C1 segment of cervical spinal cord (tissue), 14 donors: ENCODE measurements at regions not wholly inside any gene's neighbourhood (a gene's known extent, or its start where the extent isn't known, plus 50 kb on each side); places are given as distances from the start of the nearest gene placed in this dataset.
"Not testable (repeated sequence)": the region's sequence is repeated elsewhere in the genome, so short reads cannot be mapped to it uniquely, and the experiment has no call there.

Experiments
- DNase-seq, 14 donors: peaks; one replicate each; lab custom pipeline; 2025; lab: John Stamatoyannopoulos, UW

DNA sequence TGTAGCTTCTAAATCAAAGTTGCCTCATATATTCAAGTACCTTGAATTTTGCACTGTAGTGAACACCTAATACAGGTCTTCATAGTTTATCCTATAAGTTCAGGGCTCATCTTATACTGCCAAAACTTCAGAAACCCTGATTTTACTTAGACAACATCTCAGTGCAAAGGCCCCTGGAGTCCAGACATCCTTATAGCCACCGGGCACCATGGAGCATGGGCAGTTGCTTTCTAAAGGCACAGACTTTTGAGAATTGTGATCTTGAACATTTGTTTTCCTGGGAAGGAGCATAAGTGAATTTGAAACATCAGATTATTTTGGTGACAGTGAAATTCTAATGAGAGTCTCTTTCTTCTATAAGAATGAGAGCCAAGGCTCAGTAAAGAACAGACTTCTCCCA is 292.3 kb downstream of the CYRIA start:
- DNase-seq: no peak

DNA sequence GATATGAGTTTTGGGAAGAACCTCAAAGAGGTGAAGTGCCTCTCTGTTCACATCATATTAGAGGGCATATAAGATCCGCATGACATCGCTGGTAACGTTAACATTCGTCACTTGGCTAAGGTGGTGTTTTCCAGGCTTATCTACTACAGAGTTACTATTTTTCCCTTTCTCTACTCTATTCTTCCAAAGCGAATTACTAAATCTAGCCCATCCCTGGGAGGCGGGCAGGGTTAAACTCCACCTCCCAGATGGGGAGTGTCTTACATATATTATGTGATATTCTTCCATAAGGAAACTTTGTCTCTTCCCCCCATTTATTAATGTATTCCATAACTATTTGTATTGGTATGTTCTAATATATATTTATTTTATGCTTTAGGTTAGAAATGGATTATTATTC is 293.9 kb downstream of the CYRIA start:
- DNase-seq: no peak

DNA sequence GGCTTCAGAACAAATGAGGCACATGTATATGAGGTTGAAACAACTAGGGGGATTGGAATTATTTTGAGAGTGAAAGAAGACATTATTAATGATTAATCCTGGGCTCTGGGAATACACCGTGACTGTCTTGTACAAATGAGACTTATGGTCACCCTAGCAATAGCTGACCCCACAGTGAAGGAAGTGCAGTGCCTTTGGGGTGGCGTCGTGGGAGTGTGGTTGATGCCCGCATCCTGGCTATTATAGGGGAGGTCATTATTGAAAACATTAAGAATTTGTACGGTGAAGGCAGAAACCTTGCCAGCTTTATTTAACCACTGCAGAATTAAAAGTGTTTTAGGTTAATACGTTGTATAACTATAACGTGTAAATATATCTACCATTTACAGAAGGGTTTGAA is 296.7 kb downstream of the CYRIA start:
- no peak for DNase-seq

DNA sequence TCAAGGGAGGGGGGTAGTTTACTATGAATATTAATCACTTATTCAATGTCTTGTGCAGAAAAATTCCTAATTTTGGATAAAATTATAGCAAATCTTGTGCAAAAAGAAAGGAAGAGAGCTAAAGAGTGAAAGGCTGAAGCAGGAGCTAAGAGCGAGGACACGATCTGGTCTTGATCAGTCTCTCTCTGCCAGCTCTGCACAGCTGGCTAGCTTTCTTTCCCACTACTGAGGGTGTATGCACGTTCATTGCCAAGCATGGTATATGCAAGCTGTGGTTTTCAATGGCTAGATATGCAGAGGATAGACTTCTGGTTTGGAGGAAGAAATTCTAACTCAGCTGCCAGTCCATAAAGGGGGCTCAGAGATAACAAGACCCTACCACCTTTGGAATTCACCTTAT is 297.3 kb downstream of the CYRIA start:
- DNase-seq: no peak

DNA sequence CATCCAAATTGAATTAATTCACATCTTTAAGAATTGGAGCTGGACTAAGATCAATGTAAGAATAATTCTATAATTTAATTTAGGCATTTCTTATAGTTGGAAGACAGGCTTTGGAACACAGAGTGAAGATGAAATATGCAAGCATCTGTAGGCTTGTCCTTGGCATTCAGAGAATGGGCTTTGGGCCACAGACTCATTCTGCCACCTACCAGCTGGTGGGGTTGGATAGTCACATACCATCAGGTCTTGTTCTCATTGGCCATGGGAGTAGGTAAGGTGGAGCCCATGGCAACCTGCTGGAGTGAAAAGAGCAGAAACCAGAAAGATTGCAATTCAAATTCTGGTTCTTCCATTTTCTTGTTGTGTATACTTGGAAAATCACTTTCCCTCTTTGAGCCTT is 300.3 kb downstream of the CYRIA start:
- no peak for DNase-seq

DNA sequence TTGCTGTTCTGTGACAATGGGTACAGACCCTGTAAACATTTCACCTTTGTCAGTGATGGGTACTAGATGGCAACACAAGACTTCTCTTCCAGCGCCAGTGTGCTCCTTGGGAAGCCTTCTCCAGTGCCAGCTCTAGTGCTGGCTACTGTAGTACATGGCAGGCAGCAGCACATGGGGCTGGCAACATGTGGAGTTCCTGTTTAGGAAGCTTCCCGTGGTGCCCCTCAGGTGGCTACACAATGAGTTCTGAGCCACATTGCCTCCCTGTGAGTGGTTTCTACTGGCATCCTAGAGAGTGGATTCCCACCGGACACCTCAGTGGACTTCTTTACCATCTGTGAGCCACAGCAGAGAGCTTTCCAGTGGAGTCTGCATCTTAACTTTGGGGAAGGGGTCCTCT is 302.1 kb downstream of the CYRIA start:
- DNase-seq: no peak

DNA sequence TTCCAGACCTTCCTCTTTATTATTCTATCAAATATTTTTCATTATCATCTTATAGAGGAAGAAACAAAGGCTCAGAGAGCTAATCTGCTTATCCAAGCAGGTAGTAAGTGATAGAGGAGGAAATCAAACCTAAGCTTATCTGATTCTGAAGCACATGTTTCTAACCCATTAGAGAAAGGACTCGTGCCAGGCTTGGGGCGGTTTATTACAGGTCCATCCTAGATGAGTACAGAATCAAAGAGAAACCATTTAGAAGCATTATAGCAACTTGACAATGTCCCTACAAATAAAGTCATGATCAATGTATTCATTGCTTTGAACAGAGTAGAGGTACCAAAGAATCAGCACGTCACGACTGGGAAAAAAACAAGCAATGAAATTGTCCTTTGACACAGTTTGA is 303.0 kb downstream of the CYRIA start:
- DNase-seq: no peak

DNA sequence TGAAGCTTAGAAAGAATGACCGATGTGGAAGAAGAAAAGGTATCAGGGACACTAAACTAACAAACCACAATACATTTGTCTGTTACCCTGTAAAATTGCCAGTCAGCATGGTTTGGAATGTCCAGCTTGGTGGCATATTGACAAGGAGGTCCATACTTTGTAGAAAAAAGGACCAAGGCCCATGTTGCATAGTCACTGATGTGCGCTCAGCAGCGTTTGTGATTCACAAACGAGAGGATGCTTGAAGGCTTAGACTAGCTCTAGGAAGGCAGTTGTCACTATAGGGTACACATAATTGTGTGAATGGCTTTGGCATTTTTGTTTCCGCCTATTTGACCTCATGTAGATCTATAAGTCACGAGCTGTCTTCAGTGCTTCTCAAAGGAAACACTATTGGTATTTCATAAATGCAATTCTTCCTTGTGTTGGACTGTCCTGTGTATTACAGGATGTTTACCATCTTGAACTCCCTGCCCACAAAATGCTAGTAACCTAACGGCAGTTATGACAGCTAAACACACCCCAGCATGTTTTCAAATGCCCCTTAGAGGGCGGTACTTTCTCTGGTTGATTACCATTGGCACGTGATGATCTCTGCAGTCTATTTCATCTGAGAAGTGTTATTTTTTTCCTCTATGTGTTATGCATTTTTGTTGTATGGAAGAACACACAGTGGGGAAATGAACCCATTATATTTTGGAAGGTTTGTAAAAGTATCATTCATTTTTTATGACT is 304.2 kb downstream of the CYRIA start:
- DNase-seq: no peak

DNA sequence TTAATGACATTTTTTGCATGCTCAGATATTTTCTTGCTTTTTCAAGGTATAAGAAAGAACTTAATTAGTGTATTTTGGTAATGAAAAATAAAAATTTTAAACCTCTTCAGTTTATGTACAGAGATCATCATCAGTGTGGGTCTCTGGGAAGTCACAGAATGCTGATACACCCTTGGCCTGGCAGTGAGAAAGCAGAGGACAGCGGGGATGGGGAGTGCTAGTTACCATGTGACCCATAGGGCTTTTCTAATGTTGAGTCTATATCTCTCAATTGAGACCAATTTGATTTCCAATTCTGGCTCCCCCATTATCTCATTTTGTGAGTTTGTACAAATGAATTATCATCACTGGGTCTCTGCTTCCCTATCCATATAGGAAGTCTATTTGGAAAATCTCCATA is 305.7 kb downstream of the CYRIA start:
- no peak for DNase-seq

DNA sequence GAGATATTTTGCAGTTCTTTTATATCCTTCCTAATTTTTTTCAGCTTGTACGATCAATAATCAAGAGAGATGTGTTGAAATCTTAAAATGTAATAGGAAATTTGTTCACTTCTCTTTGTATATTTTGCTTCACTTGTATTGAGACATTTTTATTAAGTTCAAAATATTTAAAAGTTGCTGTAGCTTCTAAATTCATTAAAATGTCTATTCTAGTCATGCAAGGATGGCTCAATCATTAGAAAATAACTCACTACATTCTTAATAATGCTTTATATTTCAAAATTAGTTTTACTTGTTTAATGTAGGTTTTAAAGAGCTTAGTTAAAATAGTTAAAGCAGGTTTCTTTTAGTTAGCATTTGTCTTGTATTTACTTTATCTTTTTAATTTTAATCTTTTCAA is 308.4 kb downstream of the CYRIA start:
- DNase-seq: no peak

DNA sequence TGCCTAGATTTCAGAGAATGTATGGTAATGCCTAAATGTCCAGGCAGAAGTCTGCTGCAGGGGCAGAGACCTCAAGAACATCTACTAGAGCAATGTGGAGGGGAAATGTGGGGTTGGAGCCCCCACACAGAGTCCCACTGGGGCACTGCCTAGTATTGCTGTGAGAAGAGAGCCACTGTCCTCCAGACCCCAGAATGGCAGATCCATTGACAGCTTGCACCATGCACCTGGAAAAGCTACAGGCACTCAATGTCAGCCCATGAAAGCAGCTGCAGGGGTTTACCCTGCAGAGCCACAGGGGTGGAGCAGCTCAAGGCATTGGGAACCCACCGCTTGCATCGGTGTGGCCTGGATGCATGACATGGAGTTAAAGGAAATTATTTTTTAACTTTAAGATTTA is 314.1 kb downstream of the CYRIA start:
- no peak for DNase-seq

DNA sequence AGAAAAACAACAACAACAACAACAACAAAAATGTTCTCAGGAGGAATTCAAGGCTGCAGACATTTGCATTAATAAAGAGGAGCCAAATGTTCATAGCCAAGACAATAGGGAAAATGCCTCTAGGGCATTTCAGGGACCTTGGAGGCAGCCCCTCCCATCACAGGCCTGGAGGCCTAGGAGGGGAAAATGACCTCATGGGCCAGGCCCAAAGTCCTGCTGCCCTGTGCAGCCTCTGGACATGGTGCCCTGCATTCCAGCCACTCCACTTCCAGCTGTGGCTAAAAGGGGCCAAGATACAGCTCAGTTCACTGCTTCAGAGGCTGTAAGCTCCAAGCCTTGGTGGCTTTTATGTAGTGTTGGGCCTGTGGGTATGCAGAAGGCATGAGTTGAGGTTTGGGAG is 314.5 kb downstream of the CYRIA start:
- no peak for DNase-seq

DNA sequence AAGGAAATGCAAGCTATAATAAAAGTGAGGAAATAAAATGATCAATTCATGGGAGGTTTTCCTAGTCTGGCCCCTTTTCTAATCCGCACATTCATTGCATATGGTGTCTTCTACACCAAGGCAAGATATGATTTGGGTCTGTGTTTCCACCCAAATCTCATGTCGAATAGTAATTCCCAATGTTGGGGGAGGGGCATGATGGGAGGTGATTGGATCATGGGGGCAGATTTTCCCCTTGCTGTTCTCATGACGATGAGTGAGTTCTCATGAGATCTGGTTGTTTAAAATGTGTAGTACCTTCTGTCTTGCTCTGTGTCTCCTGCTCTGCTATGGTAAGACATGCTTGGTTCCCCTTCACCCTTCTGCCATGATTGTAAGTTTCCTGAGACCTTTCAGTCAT is 315.4 kb downstream of the CYRIA start:
- no peak for DNase-seq

DNA sequence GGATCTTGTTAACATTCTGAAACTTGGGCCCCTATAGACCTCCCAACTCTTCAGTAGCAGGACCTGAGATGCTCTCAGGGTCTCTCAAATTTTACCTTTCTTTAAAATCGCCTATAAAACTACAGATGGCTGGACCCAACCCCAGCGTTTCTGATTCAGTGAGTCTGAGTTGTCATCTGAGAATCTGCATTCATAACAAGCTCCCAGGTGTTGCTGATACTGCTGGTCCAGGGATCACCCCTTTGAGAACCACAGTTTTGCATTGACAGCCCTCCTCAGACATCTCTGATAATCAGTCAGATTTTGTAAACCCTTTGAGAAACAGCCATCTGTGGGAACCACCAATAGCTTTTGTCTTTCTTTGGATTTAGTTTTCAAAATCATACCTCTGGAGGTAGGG is 315.8 kb downstream of the CYRIA start:
- DNase-seq: no peak

DNA sequence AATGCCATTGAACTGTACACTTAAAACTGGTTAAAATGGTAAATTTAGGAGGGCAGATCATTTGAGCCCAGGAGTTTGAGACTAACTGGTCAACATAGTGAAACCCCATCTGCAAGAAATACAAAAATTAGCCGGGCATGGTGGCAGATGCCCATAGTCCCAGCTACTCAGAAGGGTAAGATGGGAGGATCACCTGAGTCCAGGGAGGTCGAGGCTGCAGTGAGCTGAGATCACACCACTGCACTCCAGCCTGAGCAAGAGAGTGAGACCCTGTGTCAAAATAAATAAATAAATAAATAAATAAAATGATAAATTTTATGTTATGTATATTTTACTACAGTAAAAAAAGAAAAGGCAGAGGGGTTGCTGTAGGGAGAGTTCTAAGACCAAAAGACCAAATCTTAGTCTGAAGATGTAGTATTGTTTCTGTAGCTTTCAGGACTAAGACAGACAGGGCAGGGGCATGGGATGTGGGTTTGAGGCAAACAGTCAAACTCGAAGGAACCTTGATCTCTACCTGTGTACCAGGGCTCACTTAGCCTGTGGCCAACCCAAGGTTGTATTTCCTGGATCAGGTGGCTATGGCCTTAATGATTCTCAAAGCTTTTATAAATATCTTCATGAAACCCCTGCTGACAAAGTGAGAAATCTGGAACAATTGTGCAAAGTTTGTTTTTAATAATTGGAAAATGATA is 316.7 kb downstream of the CYRIA start:
- DNase-seq: no peak

DNA sequence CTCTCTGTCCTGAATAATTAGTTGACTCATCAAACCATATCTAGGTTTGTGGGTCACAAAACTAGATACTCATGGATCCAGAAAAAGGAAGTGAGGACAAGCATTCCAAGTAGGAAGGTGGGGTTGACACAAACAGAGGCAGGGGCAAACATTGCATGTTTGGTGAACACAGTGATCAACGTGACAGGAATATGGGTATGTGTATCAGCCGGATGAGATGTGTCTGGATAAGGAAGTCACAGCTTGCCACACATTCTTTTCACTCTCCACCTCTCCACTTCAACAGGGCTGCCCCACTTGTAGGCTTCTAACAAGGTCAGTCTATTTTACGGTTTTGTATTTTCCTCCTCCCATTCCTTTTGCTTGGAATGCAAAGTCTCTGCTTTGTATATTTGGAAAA is 319.0 kb downstream of the CYRIA start:
- DNase-seq: no peak

DNA sequence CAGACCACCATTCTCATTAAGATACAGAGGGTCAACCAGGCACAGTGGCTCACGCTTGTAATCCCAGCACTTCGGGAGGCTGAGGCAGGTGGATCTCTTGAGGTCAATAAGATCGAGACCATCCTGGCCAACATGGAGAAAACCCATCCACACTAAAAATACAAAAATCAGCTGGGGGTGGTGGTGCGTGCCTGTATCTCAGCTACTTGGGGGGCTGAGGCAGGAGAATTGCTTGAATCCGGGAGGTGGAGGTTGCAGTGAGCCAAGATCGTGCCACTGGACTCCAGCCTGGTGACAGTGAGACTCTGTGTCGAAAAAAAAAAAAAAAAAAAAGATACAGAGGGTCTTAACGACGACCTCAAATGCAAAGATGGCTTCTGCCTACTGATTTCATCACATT is 320.4 kb downstream of the CYRIA start:
- DNase-seq: not testable (repeated sequence)

DNA sequence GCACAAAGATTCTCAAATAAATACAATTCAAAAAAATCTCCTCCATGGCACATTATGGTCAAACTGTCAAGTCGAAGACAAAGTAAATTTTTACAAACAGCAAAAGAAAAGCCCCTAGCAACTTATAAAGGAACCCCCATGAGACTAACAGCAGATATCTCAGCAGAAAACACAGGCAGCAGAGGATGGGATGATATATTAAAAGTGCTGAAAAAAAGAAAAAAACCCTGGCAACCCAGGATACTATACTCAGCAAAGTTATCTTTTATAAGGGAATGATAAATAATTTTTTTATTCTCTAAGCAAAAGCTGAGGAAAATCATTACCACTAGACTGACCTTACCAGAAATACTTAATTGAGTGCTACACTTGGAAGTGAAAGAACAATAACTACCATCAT is 326.4 kb downstream of the CYRIA start:
- DNase-seq: no peak

DNA sequence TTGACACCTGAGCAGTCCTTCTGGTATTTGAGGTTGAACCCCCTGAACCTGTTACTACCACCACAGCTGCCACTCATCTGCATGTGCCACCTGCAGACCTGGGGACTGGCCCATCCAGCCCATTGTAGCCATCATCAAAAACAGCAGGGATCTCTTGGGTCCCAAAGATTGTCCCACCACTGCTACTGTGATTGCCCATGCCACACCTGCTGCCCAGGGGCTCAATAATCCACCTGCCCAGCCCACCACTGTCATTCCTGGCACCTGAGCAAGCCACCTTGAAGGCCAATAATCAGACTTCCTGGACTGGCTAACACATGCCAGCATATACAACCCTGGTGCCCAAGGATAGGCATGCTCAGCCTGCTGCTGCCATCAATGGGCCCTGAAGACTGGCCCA is 327.6 kb downstream of the CYRIA start:
- DNase-seq: no peak

DNA sequence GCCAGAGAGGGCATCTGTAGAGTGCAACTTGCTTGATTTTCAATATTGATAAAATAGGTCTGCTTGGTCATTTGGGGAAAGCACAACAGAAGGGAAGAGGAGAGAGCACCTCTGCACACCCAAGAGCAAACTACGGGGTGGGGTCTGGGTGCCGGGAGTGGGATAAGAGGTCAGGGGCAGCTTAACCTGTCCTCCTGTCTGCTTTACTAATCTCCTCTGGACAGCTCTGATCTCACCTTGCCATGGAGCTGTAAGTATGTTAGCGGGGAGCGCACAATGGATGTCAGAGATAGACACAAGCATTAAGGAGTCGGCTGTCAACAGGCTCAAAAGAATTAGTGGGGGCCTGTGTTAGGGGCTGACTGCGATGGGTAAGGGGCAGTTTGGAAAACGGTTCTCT is 328.7 kb downstream of the CYRIA start:
- DNase-seq: no peak

DNA sequence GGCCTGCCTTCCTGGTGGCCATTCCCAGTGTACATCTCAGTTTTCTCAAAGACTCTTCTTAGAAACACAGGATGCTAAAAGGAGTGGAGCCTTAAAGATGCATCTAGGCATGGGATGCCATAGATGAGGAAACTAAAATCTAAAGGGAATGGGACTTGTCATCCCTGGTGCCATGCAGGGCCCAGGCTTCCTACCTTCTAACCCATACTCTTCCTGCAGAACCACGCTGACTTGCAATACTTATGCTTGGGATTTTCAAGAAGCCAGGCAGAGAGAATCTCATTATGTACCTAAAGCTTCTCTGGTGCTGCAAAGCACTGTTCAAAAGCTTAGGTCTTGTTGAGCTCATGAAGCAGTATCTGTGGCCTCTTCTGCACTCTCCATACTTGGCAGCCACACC is 329.1 kb downstream of the CYRIA start:
- no peak for DNase-seq

DNA sequence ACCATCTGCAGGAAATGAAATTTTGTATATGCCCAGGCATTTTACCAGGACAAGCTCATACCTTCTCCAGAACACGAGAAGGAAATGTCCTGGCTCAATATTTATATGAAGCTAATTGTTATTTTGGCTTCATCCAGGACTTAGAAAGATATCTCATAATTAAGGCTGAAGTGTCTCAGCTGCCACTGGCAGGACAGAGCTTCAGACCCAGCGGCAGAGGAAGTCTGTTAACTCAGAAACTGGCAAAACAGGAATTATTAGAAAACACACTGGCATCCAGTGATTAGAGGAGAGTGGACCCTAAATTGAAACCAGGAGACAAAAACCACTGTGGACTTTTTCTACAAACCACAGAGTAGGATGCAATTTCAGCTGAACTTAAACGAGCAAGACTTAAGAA is 329.7 kb downstream of the CYRIA start:
- no peak for DNase-seq

DNA sequence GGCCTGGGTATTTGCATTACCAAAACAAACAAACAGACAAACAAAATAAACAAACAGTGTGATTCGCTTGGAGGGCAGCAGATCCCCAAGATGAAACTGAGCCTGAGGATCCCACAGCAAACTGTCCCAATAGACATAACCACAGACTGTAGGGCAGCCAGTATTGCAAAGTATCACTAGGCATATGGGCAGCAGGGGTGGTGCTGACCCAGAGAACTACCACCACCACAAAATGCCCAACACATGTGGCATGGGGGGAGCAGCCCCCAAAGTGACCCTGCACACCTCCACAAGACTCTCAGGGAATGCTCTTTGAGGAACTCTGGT is 330.1 kb downstream of the CYRIA start:
- DNase-seq: no peak
